Endothelial cell of umbilical vein (primary cell): ENCODE measurements at regions not wholly inside any gene's neighbourhood (a gene's known extent, or its start where the extent isn't known, plus 50 kb on each side); places are given as distances from the start of the nearest gene placed in this dataset.

ENCODE experiments used
- BruUV-seq: library from RNA; stranded (reverse); fragments of 400-500 nt; replicated peaks from 2 replicates; lab custom pipeline; 2021; lab: Mats Ljungman, UMichigan
- CTCF ChIA-PET: fragments of 300-600, 350-600 bp; sonication (Branson Sonifier 250); formaldehyde crosslinking; loops from one replicate; lab custom pipeline; 2021; ENCODE audit warnings: antibody characterized with exemption, inconsistent platforms; lab: Charles Lee
- POLR2A ChIA-PET: fragments of 300-600, 350-600 bp; sonication (Branson Sonifier 250); formaldehyde crosslinking; loops from one replicate; lab custom pipeline; 2021; ENCODE audit warnings: antibody characterized with exemption, inconsistent platforms; lab: Charles Lee
- DNase-seq: peaks from one replicate; pipeline ENCODE4 v3.0.0-alpha.2; 2011; ENCODE audit warnings: low read depth, low spot score
- FAIRE-seq: peaks from 2 replicates; lab custom pipeline; 2011; peaks lifted over from hg19 to GRCh38; lab: Jason Lieb, UNC
- H2AFZ ChIP-seq: 2 replicates; pipeline ENCODE4 v1.6.0; 2012; ENCODE audit warnings: low read depth, low read length, control low read depth, inconsistent platforms
- H3K27ac ChIP-seq: 2 replicates; pipeline ENCODE4 v1.5.1; 2011; ENCODE audit warnings: low read depth, mild to moderate bottlenecking, control low read depth, low read length, moderate library complexity; ENCODE audit not compliant: insufficient read depth
- H3K27me3 ChIP-seq, 2 experiments: 2 replicates each; pipeline versions ENCODE4 v1.6.0 to v1.6.1; 2011; ENCODE audit warnings: low read length in 2 of 2, mixed read lengths in 1 of 2; ENCODE audit not compliant: control insufficient read depth in 2 of 2, insufficient read depth in 2 of 2
- H3K36me3 ChIP-seq, 2 experiments: 2 replicates in 1 of 2; 3 replicates in 1 of 2; pipeline ENCODE4 v1.5.1; 2011; ENCODE audit warnings: low read length in 2 of 2, mild to moderate bottlenecking in 1 of 2, moderate library complexity in 1 of 2; ENCODE audit not compliant: control insufficient read depth in 2 of 2, insufficient read depth in 2 of 2; ENCODE audit errors: extremely low read depth in 1 of 2
- H3K4me1 ChIP-seq: 3 replicates; pipeline ENCODE4 v1.5.1; 2011; ENCODE audit warnings: mild to moderate bottlenecking, low read length; ENCODE audit not compliant: control insufficient read depth, insufficient read depth; ENCODE audit errors: extremely low read depth
- H3K4me2 ChIP-seq: 2 replicates; pipeline ENCODE4 v1.6.1; 2011; ENCODE audit warnings: low read length, control low read depth, mixed read lengths; ENCODE audit not compliant: insufficient read depth
- H3K4me3 ChIP-seq, 3 experiments: fragments of 200-600 bp in 1 of 3; sonication (generic), shearing (Covaris generic) in 1 of 3; replicated peaks in 1 of 3; 2 replicates each; pipeline ENCODE4 v1.5.1; 2011 to 2016; ENCODE audit warnings: control low read depth in 3 of 3, low read length in 3 of 3, mild to moderate bottlenecking in 2 of 3, inconsistent platforms in 1 of 3, low read depth in 1 of 3, moderate library complexity in 1 of 3; ENCODE audit not compliant: insufficient read depth in 1 of 3
- H3K79me2 ChIP-seq: 2 replicates; pipeline ENCODE4 v1.6.0; 2012; ENCODE audit warnings: low read length, inconsistent platforms; ENCODE audit not compliant: control insufficient read depth, insufficient read depth
- H3K9ac ChIP-seq: replicated peaks from 2 replicates; pipeline ENCODE3; 2011; ENCODE audit warnings: low read length, control low read depth; ENCODE audit not compliant: insufficient read depth; ENCODE audit errors: extremely low read depth
- H3K9me1 ChIP-seq: replicated peaks from 3 replicates; pipeline ENCODE4 v1.6.0; 2011; ENCODE audit warnings: mild to moderate bottlenecking, low read length; ENCODE audit not compliant: control insufficient read depth, insufficient read depth; ENCODE audit errors: extremely low read depth
- H3K9me3 ChIP-seq: replicated peaks from 2 replicates; pipeline ENCODE4 v1.5.1; 2012; ENCODE audit warnings: low read length, inconsistent platforms; ENCODE audit not compliant: control insufficient read depth, insufficient read depth
- H4K20me1 ChIP-seq: replicated peaks from 2 replicates; pipeline ENCODE3; 2011; ENCODE audit warnings: mild to moderate bottlenecking, low read length; ENCODE audit not compliant: control insufficient read depth, insufficient read depth; ENCODE audit errors: extremely low read depth
- CTCF ChIP-seq, 2 donors: IDR thresholded peaks; 1 replicate in 1 of 2; 2 replicates in 1 of 2; pipeline ENCODE4 v1.5.1; 2011; ENCODE audit warnings: low read length in 2 of 2, mild to moderate bottlenecking in 2 of 2, moderate library complexity in 2 of 2, control low read depth in 1 of 2, inconsistent platforms in 1 of 2, low read depth in 1 of 2; ENCODE audit not compliant: insufficient read depth in 1 of 2; ENCODE audit errors: extremely low read depth in 1 of 2
- EZH2 ChIP-seq: IDR thresholded peaks from 2 replicates; pipeline ENCODE4 v1.6.1; 2012; ENCODE audit warnings: borderline replicate concordance, low read depth, mild to moderate bottlenecking, moderate library complexity, low read length, inconsistent platforms; ENCODE audit not compliant: severe bottlenecking
- FOS ChIP-seq: IDR thresholded peaks from 2 replicates; pipeline ENCODE4 v1.6.1; 2011; ENCODE audit warnings: mild to moderate bottlenecking, low read length, moderate library complexity, borderline replicate concordance; ENCODE audit not compliant: insufficient read depth
- GATA2 ChIP-seq: IDR thresholded peaks from 2 replicates; pipeline ENCODE4 v1.7.0; 2011; ENCODE audit warnings: low read depth, mild to moderate bottlenecking, moderate library complexity, mixed read lengths, low read length; ENCODE audit not compliant: insufficient read length, insufficient read depth
- JUN ChIP-seq: IDR thresholded peaks from 2 replicates; pipeline ENCODE4 v1.6.1; 2011; ENCODE audit warnings: borderline replicate concordance, low read depth; ENCODE audit not compliant: insufficient read length, insufficient read depth
- MAX ChIP-seq: IDR thresholded peaks from 2 replicates; pipeline ENCODE4 v1.6.1; 2011; ENCODE audit not compliant: insufficient read depth, insufficient read length
- MYC ChIP-seq: IDR thresholded peaks from one replicate; pipeline ENCODE4 v1.6.1; 2011; ENCODE audit warnings: mild to moderate bottlenecking, low read depth, low read length
- POLR2A ChIP-seq: IDR thresholded peaks from 2 replicates; pipeline ENCODE4 v1.6.1; 2012; ENCODE audit warnings: low read depth, mild to moderate bottlenecking, control low read depth, low read length
- POLR2AphosphoS5 ChIP-seq: IDR thresholded peaks from 2 replicates; pipeline ENCODE4 v1.6.1; 2012; ENCODE audit warnings: low read depth, mild to moderate bottlenecking, control low read depth, low read length, moderate library complexity; ENCODE audit not compliant: insufficient read depth
- dilution Hi-C: fragments of 300-500 bp; cut with MboI; formaldehyde crosslinking; loops from one replicate; pipeline ENCODE4 v1.15.0; 2019; ENCODE audit warnings: low sequenced_read_pairs; ENCODE audit not compliant: extremely low pct_ligation_motif_present
- intact Hi-C: fragments of 100-400 bp; cut with micrococcal nuclease; formaldehyde crosslinking; loops from one replicate; pipeline ENCODE4 v1.10.0; 2022

- no peak overlapping the region for H3K27ac ChIP-seq
- no peaks in the 10 kb centered on the region for H4K20me1 ChIP-seq
- H3K9me1 ChIP-seq: no peaks in the 10 kb centered on the region
- H3K9me3 ChIP-seq: no peaks in the 10 kb centered on the region
- peak; percentile 44 for TF ChIP-seq GATA2
- no peak for TF ChIP-seq JUN
- peak; percentile 38 for TF ChIP-seq FOS
- no peak for TF ChIP-seq POLR2A
- TF ChIP-seq MYC: no peak
- intact Hi-C loops: no loop called here
- no peak for FAIRE-seq
- H3K4me2 ChIP-seq: no peak overlapping the region
- no peak overlapping the region for H3K4me3 ChIP-seq
- H3K9ac ChIP-seq: no peak overlapping the region
- no peaks in the 10 kb centered on the region for H3K36me3 ChIP-seq
- peak overlapping the region; percentile 68 for H2AFZ ChIP-seq
- H3K79me2 ChIP-seq: no peaks in the 10 kb centered on the region
- no peaks in the 10 kb centered on the region for H3K4me1 ChIP-seq
- DNase-seq: peak; percentile 10
- dilution Hi-C loops: no loop called here
- H3K27me3 ChIP-seq: no peaks in the 10 kb centered on the region
- ChIA-PET POLR2A (no interaction called here), CTCF (interaction anchor here (1.5 kb wide), 1 partner anchor 11 kb away, joined by 3 read pairs; no protein-coding TSS in a partner anchor)
- no TSS peak for BruUV-seq
These were observed 660.2 kb upstream of the CDH2 start for GRCh38 chr18:28837100-28837499.

- Histone ChIP-seq H2AFZ (peak overlapping the region; percentile 71), H3K4me2 (no peak overlapping the region), H3K4me1 (no peaks in the 10 kb centered on the region), H3K9ac (no peak overlapping the region), H3K36me3 (no peaks in the 10 kb centered on the region), H3K9me1 (no peaks in the 10 kb centered on the region), H4K20me1 (no peaks in the 10 kb centered on the region), H3K4me3 (no peak overlapping the region), H3K27ac (no peak overlapping the region), H3K79me2 (no peaks in the 10 kb centered on the region), H3K27me3 (no peaks in the 10 kb centered on the region), H3K9me3 (no peaks in the 10 kb centered on the region)
- TF ChIP-seq GATA2: no peak
- no peak for TF ChIP-seq EZH2
- no peak for TF ChIP-seq MYC
- no peak for TF ChIP-seq FOS
- no peak for TF ChIP-seq POLR2A
- TF ChIP-seq MAX: no peak
- TF ChIP-seq JUN: no peak
- no peak for TF ChIP-seq POLR2AphosphoS5
- TF ChIP-seq CTCF (IDR thresholded peaks at IDR 0.05; ENCODE audit: extremely low read depth in 1 of 2, insufficient read depth in 1 of 2, low read depth in 1 of 2, low read length in 2 of 2): no peak
- BruUV-seq: no TSS peak
- POLR2A ChIA-PET: no interaction called here
- dilution Hi-C loops: no loop called here
- CTCF ChIA-PET: no interaction called here
- intact Hi-C loops: no loop called here
- DNase-seq: peak; percentile 9
- no peak for FAIRE-seq
These were observed 658.0 kb upstream of the CDH2 start for GRCh38 chr18:28834889-28835288.
